ENCODE measurements at regions not wholly inside any gene's neighbourhood (a gene's known extent, or its start where the extent isn't known, plus 50 kb on each side); places are given as distances from the start of the nearest gene placed in this dataset.

- peak in 1 of 2 donors; percentile 61 for DNase-seq
- Histone ChIP-seq H3K9me3 (no peaks in the 10 kb centered on the region), H3K36me3 (no peaks in the 10 kb centered on the region), H3K4me1 (peaks cover 0 to 3% (median 0%) of the 10 kb centered on the region in 4 donors), H3K4me3 (no peak overlapping the region), H3K27ac (no peak overlapping the region), H3K27me3 (no peaks in the 10 kb centered on the region)
- no peak for TF ChIP-seq POLR2AphosphoS5 (IDR thresholded peaks at IDR 0.05)
- no peak for TF ChIP-seq POLR2A (IDR thresholded peaks at IDR 0.05)
- TF ChIP-seq EP300 (IDR thresholded peaks at IDR 0.05) = no peak
- TF ChIP-seq CTCF (IDR thresholded peaks at IDR 0.05) = no peak
- intact Hi-C loops (cut with DNase I; ENCODE audit: low total_unique reads) = no loop called here
- WGBS, 5 donors = 30 to 62% (median 50%) methylated on average over 1 of the region's 1 CpG
Measured at GRCh38 chr10:121245754-121246153, 352.5 kb downstream of the FGFR2 start.

- DNase-seq = no peak
- WGBS, 5 donors = 70 to 86% (median 80%) methylated on average over 6 of the region's 6 CpGs
- no peaks in the 10 kb centered on the region for H3K27me3 ChIP-seq
- H3K27ac ChIP-seq = no peak overlapping the region
- no peak for TF ChIP-seq POLR2A (IDR thresholded peaks at IDR 0.05)
- no peak for TF ChIP-seq POLR2AphosphoS5 (IDR thresholded peaks at IDR 0.05)
- no peak for TF ChIP-seq CTCF (IDR thresholded peaks at IDR 0.05)
- no peak for TF ChIP-seq EP300 (IDR thresholded peaks at IDR 0.05)
- H3K4me3 ChIP-seq = no peak overlapping the region
- H3K36me3 ChIP-seq = no peaks in the 10 kb centered on the region
- intact Hi-C loops (cut with DNase I; ENCODE audit: low total_unique reads) = no loop called here
- no peaks in the 10 kb centered on the region for H3K4me1 ChIP-seq
- no peaks in the 10 kb centered on the region for H3K9me3 ChIP-seq
Measured at GRCh38 chr10:121248266-121248665, 350.0 kb downstream of the FGFR2 start.

GRCh38 chr10:121250995-121251764 is 347.1 kb downstream of the FGFR2 start:
- intact Hi-C loops (cut with DNase I; ENCODE audit: low total_unique reads) = no loop called here

GRCh38 chr10:121252756-121253155 is 345.5 kb downstream of the FGFR2 start:
- H3K27ac ChIP-seq = no peak overlapping the region
- H3K36me3 ChIP-seq = no peaks in the 10 kb centered on the region
- no peak overlapping the region for H3K4me3 ChIP-seq
- DNase-seq = no peak
- 79 to 95% (median 91%) methylated on average over 2 of the region's 2 CpGs for WGBS, 5 donors
- H3K9me3 ChIP-seq = no peaks in the 10 kb centered on the region
- intact Hi-C loops (cut with DNase I; ENCODE audit: low total_unique reads) = no loop called here
- no peaks in the 10 kb centered on the region for H3K4me1 ChIP-seq
- TF ChIP-seq CTCF (IDR thresholded peaks at IDR 0.05) = no peak
- TF ChIP-seq EP300 (IDR thresholded peaks at IDR 0.05) = no peak
- no peak for TF ChIP-seq POLR2A (IDR thresholded peaks at IDR 0.05)
- no peak for TF ChIP-seq POLR2AphosphoS5 (IDR thresholded peaks at IDR 0.05)
- no peaks in the 10 kb centered on the region for H3K27me3 ChIP-seq

More at GRCh38 chr10:121250995-121251764, 347.1 kb downstream of the FGFR2 start:
- H3K27ac ChIP-seq = no peak overlapping the region
- H3K4me3 ChIP-seq = no peak overlapping the region
- no peaks in the 10 kb centered on the region for H3K27me3 ChIP-seq
- H3K4me1 ChIP-seq = no peaks in the 10 kb centered on the region
- no peak for DNase-seq
- H3K9me3 ChIP-seq = no peaks in the 10 kb centered on the region
- WGBS, 5 donors = 91 to 97% (median 94%) methylated on average over 6 of the region's 6 CpGs
- TF ChIP-seq EP300 (IDR thresholded peaks at IDR 0.05) = no peak
- TF ChIP-seq CTCF (IDR thresholded peaks at IDR 0.05) = no peak
- no peak for TF ChIP-seq POLR2AphosphoS5 (IDR thresholded peaks at IDR 0.05)
- TF ChIP-seq POLR2A (IDR thresholded peaks at IDR 0.05) = no peak
- no peaks in the 10 kb centered on the region for H3K36me3 ChIP-seq

All from stomach (tissue), 8 donors.